ENCODE measurements at regions not wholly inside any gene's neighbourhood (a gene's known extent, or its start where the extent isn't known, plus 50 kb on each side); places are given as distances from the start of the nearest gene placed in this dataset.

DNA sequence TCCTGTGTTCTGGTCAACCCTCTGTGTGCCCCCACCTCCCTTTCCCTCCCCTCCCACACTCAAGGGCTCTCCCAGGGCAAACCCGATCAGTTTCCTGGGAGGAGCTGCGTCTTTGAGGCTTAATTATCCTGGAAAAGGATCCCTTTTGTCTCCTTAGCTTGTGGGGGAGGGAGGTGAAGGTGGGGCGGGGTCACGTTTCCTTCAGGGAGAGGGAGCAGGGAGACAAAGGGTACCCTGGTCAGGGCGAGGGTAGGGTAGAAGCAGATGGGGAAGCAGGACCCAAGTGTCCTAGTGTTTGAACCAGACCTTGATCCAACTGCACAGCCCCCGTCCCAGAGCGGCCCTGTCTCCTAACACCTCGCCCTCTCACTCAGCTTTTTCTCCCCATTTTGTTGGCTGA, 90.1 kb downstream of the HIF1AN start:
- DNase-seq (no peak), ATAC-seq (no peak)
- WGBS, 3 donors: 23 to 29% (median 23%) methylated on average over 8 of the region's 8 CpGs
- no peaks in the 10 kb centered on the region for H3K9me3 ChIP-seq
- H3K27ac ChIP-seq: no peak overlapping the region
- H3K4me1 ChIP-seq: no peaks in the 10 kb centered on the region
- H3K36me3 ChIP-seq (ENCODE audit: insufficient read depth in 1 of 2, low read depth in 1 of 2): no peaks in the 10 kb centered on the region
- intact Hi-C loops (cut with DNase I): no loop called here
- peaks cover 0 to 80% (median 13%) of the 10 kb centered on the region in 3 donors for H3K27me3 ChIP-seq (ENCODE audit: insufficient read depth in 3 of 3, low read length in 2 of 3)
- H3K4me3 ChIP-seq: no peak overlapping the region
- TF ChIP-seq CTCF (IDR thresholded peaks at IDR 0.05): no peak

GRCh38 chr10:100628061-100628460, 92.3 kb downstream of the HIF1AN start:
- no peak for DNase-seq
- no peaks in the 10 kb centered on the region for H3K36me3 ChIP-seq (ENCODE audit: insufficient read depth in 1 of 2, low read depth in 1 of 2)
- WGBS, 3 donors: 69 to 72% (median 69%) methylated on average over 10 of the region's 10 CpGs
- ATAC-seq: no peak
- H3K27ac ChIP-seq: no peak overlapping the region
- H3K9me3 ChIP-seq: no peaks in the 10 kb centered on the region
- no peaks in the 10 kb centered on the region for H3K4me1 ChIP-seq
- no peak overlapping the region for H3K4me3 ChIP-seq
- TF ChIP-seq CTCF (IDR thresholded peaks at IDR 0.05): no peak
- intact Hi-C loops (cut with DNase I): no loop called here
- H3K27me3 ChIP-seq (ENCODE audit: insufficient read depth in 3 of 3, low read length in 2 of 3): peaks cover 0 to 77% (median 13%) of the 10 kb centered on the region in 3 donors

- Histone ChIP-seq H3K4me3 (no peak overlapping the region), H3K4me1 (no peaks in the 10 kb centered on the region), H3K27ac (no peak overlapping the region), H3K9me3 (no peaks in the 10 kb centered on the region), H3K27me3 (ENCODE audit: insufficient read depth in 3 of 3, low read length in 2 of 3) (peaks cover 0 to 52% (median 1%) of the 10 kb centered on the region in 3 donors), H3K36me3 (ENCODE audit: insufficient read depth in 1 of 2, low read depth in 1 of 2) (no peaks in the 10 kb centered on the region)
- TF ChIP-seq CTCF (IDR thresholded peaks at IDR 0.05): no peak
- intact Hi-C loops (cut with DNase I): no loop called here
- no peak for ATAC-seq
- 36 to 69% (median 64%) methylated on average over 2 of the region's 2 CpGs for WGBS, 3 donors
- DNase-seq: no peak
Observed at GRCh38 chr10:100631192-100631591, 95.4 kb downstream of the HIF1AN start.

GRCh38 chr10:100632027-100632426, 96.3 kb downstream of the HIF1AN start:
- TF ChIP-seq CTCF (IDR thresholded peaks at IDR 0.05): no peak
- Histone ChIP-seq H3K4me3 (no peak overlapping the region), H3K9me3 (no peaks in the 10 kb centered on the region), H3K27ac (no peak overlapping the region), H3K4me1 (no peaks in the 10 kb centered on the region), H3K36me3 (ENCODE audit: insufficient read depth in 1 of 2, low read depth in 1 of 2) (no peaks in the 10 kb centered on the region), H3K27me3 (ENCODE audit: insufficient read depth in 3 of 3, low read length in 2 of 3) (peaks cover 0 to 45% (median 0%) of the 10 kb centered on the region in 3 donors)
- WGBS, 3 donors: 68 to 74% (median 69%) methylated on average over 1 of the region's 1 CpG
- no peak for DNase-seq
- no peak for ATAC-seq
- intact Hi-C loops (cut with DNase I): no loop called here

DNA sequence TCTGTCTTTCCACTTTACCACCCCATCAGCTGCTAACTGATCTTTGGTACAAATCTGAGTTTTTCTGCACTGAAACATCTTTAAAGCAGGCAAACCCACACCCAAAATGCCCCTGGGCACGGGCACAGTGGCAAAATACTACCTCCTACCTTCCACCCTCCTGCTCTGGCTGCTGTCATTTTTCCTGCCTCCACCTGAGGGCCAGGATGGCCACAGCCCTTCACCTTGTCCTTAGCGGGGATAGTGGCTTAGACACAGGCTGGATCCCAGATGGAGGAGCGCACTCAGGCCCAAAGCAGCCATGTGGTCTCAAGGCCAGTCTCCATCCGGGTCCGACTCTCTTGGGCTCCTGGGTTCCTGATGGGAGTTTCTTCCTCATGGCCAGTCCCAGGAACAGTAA, 98.3 kb downstream of the HIF1AN start:
- peaks cover 0 to 52% (median 0%) of the 10 kb centered on the region in 3 donors for H3K27me3 ChIP-seq (ENCODE audit: insufficient read depth in 3 of 3, low read length in 2 of 3)
- no peak for DNase-seq
- no peak for TF ChIP-seq CTCF (IDR thresholded peaks at IDR 0.05)
- no peak overlapping the region for H3K27ac ChIP-seq
- no peaks in the 10 kb centered on the region for H3K4me1 ChIP-seq
- intact Hi-C loops (cut with DNase I): no loop called here
- WGBS, 3 donors: 55 to 74% (median 64%) methylated on average over 5 of the region's 5 CpGs
- H3K36me3 ChIP-seq (ENCODE audit: insufficient read depth in 1 of 2, low read depth in 1 of 2): no peaks in the 10 kb centered on the region
- H3K9me3 ChIP-seq: no peaks in the 10 kb centered on the region
- ATAC-seq: no peak
- no peak overlapping the region for H3K4me3 ChIP-seq
